Adrenal gland (tissue), 9 donors: ENCODE measurements at regions not wholly inside any gene's neighbourhood (a gene's known extent, or its start where the extent isn't known, plus 50 kb on each side); places are given as distances from the start of the nearest gene placed in this dataset.

Experiments
- DNase-seq, 7 donors: peaks; one replicate each; pipeline ENCODE4 v3.0.0-alpha.2; 2019 to 2020
- H3K27ac ChIP-seq, 5 donors: fragments of 200-600 bp; sonication (generic) in 4 of 5; 1 replicate in 3 of 5; 2 replicates in 2 of 5; pipeline versions ENCODE4 v1.5.1 to v1.8.0; 2016 to 2020; ENCODE audit warnings: mild to moderate bottlenecking in 1 of 5
- H3K27me3 ChIP-seq: fragments of 200-600 bp; 2 replicates; pipeline ENCODE4 v1.8.0; 2021
- H3K36me3 ChIP-seq, 2 donors: fragments of 200-600 bp; replicated peaks in 1 of 2; 1 replicate in 1 of 2; 2 replicates in 1 of 2; pipeline versions ENCODE4 v1.5.1 to v1.8.0; 2018 to 2022
- H3K4me1 ChIP-seq, 2 donors: fragments of 200-600 bp; replicated peaks in 1 of 2; 1 replicate in 1 of 2; 2 replicates in 1 of 2; pipeline versions ENCODE4 v1.5.1 to v1.8.0; 2018 to 2021
- H3K4me3 ChIP-seq, 4 donors: fragments of 200-600 bp; sonication (generic) in 3 of 4; one replicate each; pipeline ENCODE4 v1.5.1; 2016 to 2018
- H3K9me3 ChIP-seq, 3 donors: fragments of 200-600 bp; sonication (generic) in 1 of 3; replicated peaks in 1 of 3; 1 replicate in 2 of 3; 2 replicates in 1 of 3; pipeline versions ENCODE4 v1.5.1 to v1.8.0; 2016 to 2021
- POLR2A ChIP-seq, 2 donors: fragments of 450-650 bp; IDR thresholded peaks; one replicate each; pipeline ENCODE4 v1.6.1; 2017; ENCODE audit warnings: antibody characterized with exemption in 2 of 2, mild to moderate bottlenecking in 2 of 2, moderate library complexity in 1 of 2
- whole genome bisulfite sequencing, 4 donors: extraction: QIAGEN DNeasy Blood & Tissue Kit in 2 of 4; methylation state at CpG; one replicate each; pipeline versions ENCODE4 v1.1.5 to v1.1.7; 2013 to 2017; 5-methylcytosine and 5-hydroxymethylcytosine counted together
- intact Hi-C, 2 donors: fragments of 100-400 bp; cut with DNase I; formaldehyde crosslinking; loops; one replicate each; pipeline versions ENCODE4 v1.14.1 to v1.15.0; 2022 to 2023
- TF ChIP-seq, protein P1 (sequence below), 6 experiments: fragments of 450-650 bp in 4 of 6; fragments of 200-600 bp in 2 of 6; sonication (generic) in 1 of 6; IDR thresholded peaks; 1 replicate in 5 of 6; 2 replicates in 1 of 6; pipeline versions ENCODE4 v1.5.1 to v1.8.0; 2016 to 2021; ENCODE audit warnings: antibody characterized with exemption in 6 of 6, mild to moderate bottlenecking in 2 of 6, moderate library complexity in 1 of 6
- donor health status: healthy with polysubstance abuse.
- donor health status: Bipolar disorder and iron deficiency.
- donor health status: DM: yes; HTN: yes; CAD: no.
- donor health status: DM: no; HTN: no; CAD: no.
- donor health status: DM: no; HTN: no; CAD: no.

DNA sequence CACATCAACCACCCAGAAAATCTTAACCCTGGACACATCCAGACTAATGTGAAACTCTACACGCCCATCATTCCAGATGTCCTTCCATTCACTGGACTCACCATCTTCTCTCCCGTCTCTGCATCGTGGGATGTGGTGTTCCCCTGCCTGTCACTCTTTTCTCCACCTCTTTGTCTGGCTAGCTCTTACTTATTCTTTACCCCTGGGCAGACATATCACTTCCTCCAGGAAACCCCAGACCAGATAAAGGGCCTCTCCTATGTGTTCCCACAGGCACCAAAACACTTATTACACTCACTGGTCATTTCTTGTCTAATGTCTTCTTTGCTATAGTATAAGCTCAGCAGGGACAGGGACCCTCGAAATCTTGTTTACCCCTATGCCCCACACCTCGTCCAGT, 109.3 kb upstream of the IPO5 start:
- TF ChIP-seq, protein P1, sequence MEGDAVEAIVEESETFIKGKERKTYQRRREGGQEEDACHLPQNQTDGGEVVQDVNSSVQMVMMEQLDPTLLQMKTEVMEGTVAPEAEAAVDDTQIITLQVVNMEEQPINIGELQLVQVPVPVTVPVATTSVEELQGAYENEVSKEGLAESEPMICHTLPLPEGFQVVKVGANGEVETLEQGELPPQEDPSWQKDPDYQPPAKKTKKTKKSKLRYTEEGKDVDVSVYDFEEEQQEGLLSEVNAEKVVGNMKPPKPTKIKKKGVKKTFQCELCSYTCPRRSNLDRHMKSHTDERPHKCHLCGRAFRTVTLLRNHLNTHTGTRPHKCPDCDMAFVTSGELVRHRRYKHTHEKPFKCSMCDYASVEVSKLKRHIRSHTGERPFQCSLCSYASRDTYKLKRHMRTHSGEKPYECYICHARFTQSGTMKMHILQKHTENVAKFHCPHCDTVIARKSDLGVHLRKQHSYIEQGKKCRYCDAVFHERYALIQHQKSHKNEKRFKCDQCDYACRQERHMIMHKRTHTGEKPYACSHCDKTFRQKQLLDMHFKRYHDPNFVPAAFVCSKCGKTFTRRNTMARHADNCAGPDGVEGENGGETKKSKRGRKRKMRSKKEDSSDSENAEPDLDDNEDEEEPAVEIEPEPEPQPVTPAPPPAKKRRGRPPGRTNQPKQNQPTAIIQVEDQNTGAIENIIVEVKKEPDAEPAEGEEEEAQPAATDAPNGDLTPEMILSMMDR (IDR thresholded peaks at IDR 0.05) = no peak
- TF ChIP-seq POLR2A (IDR thresholded peaks at IDR 0.05) = no peak
- Histone ChIP-seq H3K4me1 (no peaks in the 10 kb centered on the region), H3K9me3 (no peaks in the 10 kb centered on the region), H3K36me3 (no peaks in the 10 kb centered on the region), H3K27me3 (peaks cover 4% of the 10 kb centered on the region), H3K4me3 (no peak overlapping the region), H3K27ac (no peak overlapping the region)
- intact Hi-C loops = no loop called here
- WGBS, 4 donors = 70 to 81% (median 76%) methylated on average over 5 of the region's 5 CpGs
- DNase-seq = no peak

DNA sequence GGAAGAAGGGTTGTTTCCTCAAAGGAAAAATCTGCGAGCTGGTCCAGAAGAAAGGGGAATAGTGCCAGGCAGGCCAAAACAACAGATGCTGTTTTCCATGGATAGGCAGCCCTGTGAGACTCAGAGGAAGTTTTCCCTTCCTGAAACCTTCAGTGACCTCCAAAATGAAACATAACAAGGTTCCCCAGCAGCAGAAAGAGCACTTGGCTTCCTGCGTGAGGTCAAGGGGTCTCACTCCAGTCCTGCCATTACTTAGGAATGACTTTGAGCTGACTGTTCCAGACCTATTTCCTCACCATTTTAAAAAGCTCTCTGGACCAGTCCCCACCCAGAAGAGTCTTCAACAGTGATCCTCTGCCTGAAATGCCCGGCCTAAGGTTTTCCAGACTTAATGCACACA, 104.6 kb upstream of the IPO5 start:
- TF ChIP-seq, protein P1 (IDR thresholded peaks at IDR 0.05) = no peak
- no peak for TF ChIP-seq POLR2A (IDR thresholded peaks at IDR 0.05)
- Histone ChIP-seq H3K4me3 (no peak overlapping the region), H3K36me3 (no peaks in the 10 kb centered on the region), H3K9me3 (no peaks in the 10 kb centered on the region), H3K27ac (no peak overlapping the region), H3K27me3 (no peaks in the 10 kb centered on the region), H3K4me1 (peaks cover 0 to 9% of the 10 kb centered on the region in 2 donors)
- no peak for DNase-seq
- intact Hi-C loops = no loop called here
- 53 to 83% (median 75%) methylated on average over 3 of the region's 3 CpGs for WGBS, 4 donors

DNA sequence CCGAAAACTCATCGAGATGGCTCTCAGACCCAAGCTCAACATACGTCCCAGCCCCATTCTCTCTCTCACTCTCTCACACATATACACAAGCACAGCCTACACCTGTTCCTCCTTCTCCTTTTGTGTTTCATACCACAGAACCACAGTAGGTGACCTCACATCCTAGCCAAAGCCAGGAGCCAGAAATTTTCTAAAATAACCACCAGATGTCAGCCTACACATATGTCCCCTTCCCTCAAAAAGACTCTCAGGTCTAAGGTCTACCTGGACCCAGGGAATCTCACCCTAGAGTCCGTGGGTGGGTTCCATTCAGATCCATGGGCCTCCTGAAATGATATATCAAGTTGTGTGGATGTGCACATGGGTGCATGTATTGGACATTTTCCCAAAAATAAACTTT, 104.2 kb upstream of the IPO5 start:
- Histone ChIP-seq H3K4me1 (peaks cover 0 to 11% of the 10 kb centered on the region in 2 donors), H3K4me3 (no peak overlapping the region), H3K27me3 (no peaks in the 10 kb centered on the region), H3K27ac (no peak overlapping the region), H3K36me3 (no peaks in the 10 kb centered on the region), H3K9me3 (no peaks in the 10 kb centered on the region)
- 54 to 69% (median 65%) methylated on average over 4 of the region's 4 CpGs for WGBS, 4 donors
- intact Hi-C loops = no loop called here
- no peak for DNase-seq
- TF ChIP-seq, protein P1 (IDR thresholded peaks at IDR 0.05) = peak in 1 of 6 experiments; percentile 26
- TF ChIP-seq POLR2A (IDR thresholded peaks at IDR 0.05) = no peak

DNA sequence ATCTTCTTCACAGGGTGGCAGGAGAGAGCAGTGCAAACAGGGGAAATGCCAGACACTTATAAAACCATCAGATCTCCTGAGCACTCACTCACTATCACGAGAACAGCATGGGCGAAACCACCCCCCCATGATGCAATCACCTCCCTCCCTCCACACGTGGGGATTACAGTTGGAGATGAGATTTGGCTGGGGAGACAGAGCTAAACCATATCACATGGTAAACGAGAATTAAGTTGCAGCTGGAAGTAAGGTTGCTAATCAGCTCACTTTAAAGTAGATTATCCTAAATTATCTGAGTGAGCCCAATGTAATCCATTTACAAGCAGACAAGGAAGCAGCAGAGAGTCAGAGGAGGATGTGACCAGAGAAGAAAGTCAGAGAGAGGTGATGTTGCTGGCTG, 102.2 kb upstream of the IPO5 start:
- H3K27ac ChIP-seq = no peak overlapping the region
- no peaks in the 10 kb centered on the region for H3K36me3 ChIP-seq
- no peaks in the 10 kb centered on the region for H3K27me3 ChIP-seq
- no peaks in the 10 kb centered on the region for H3K9me3 ChIP-seq
- no peak for DNase-seq
- H3K4me3 ChIP-seq = no peak overlapping the region
- whole genome bisulfite sequencing, 4 donors = 63 to 76% (median 71%) methylated on average over 4 of the region's 4 CpGs
- intact Hi-C loops = loop anchor here in 1 of 2 donors (10.0 kb wide), 1 partner anchor 824 kb away; no protein-coding TSS in a partner anchor
- H3K4me1 ChIP-seq = peaks cover 0 to 15% of the 10 kb centered on the region in 2 donors
- TF ChIP-seq POLR2A (IDR thresholded peaks at IDR 0.05) = no peak
- TF ChIP-seq, protein P1 (IDR thresholded peaks at IDR 0.05) = no peak
